ENCODE measurements at regions not wholly inside any gene's neighbourhood (a gene's known extent, or its start where the extent isn't known, plus 50 kb on each side); places are given as distances from the start of the nearest gene placed in this dataset.
"Not testable (repeated sequence)": the region's sequence is repeated elsewhere in the genome, so short reads cannot be mapped to it uniquely, and the experiment has no call there.

GRCh38 chr12:34126805-34127204 lies 104.5 kb downstream of the ALG10 start:
- TF ChIP-seq CTCF (IDR thresholded peaks at IDR 0.05; ENCODE audit: low read depth, low read length): no peak
- H3K4me3 ChIP-seq (ENCODE audit: low read depth, low read length): no peak overlapping the region

- not testable (repeated sequence) for H3K4me3 ChIP-seq (ENCODE audit: low read depth, low read length)
Observed at GRCh38 chr12:34127379-34127778, 105.1 kb downstream of the ALG10 start.

GRCh38 chr12:34142430-34142829 lies 120.1 kb downstream of the ALG10 start:
- no peak overlapping the region for H3K4me3 ChIP-seq (ENCODE audit: low read depth, low read length)
- TF ChIP-seq CTCF (IDR thresholded peaks at IDR 0.05; ENCODE audit: low read depth, low read length): no peak

GRCh38 chr12:34151019-34151418 lies 128.7 kb downstream of the ALG10 start:
- no peak for TF ChIP-seq CTCF (IDR thresholded peaks at IDR 0.05; ENCODE audit: low read depth, low read length)
- H3K4me3 ChIP-seq (ENCODE audit: low read depth, low read length): no peak overlapping the region

- no peak for TF ChIP-seq CTCF (IDR thresholded peaks at IDR 0.05; ENCODE audit: low read depth, low read length)
- H3K4me3 ChIP-seq (ENCODE audit: low read depth, low read length): no peak overlapping the region
Observed at GRCh38 chr12:34163443-34163842, 141.1 kb downstream of the ALG10 start.

- H3K4me3 ChIP-seq (ENCODE audit: low read depth, low read length): no peak overlapping the region
Observed at GRCh38 chr12:34166427-34167060, 144.2 kb downstream of the ALG10 start.

GRCh38 chr12:34168507-34168906 lies 146.2 kb downstream of the ALG10 start:
- not testable (repeated sequence) for H3K4me3 ChIP-seq (ENCODE audit: low read depth, low read length)

More at GRCh38 chr12:34166427-34167060, 144.2 kb downstream of the ALG10 start:
- no peak for TF ChIP-seq CTCF (IDR thresholded peaks at IDR 0.05; ENCODE audit: low read depth, low read length)

GRCh38 chr12:34186492-34186891 lies 164.2 kb downstream of the ALG10 start:
- H3K4me3 ChIP-seq (ENCODE audit: low read depth, low read length): no peak overlapping the region
- TF ChIP-seq CTCF (IDR thresholded peaks at IDR 0.05; ENCODE audit: low read depth, low read length): no peak
